ENCODE measurements at regions not wholly inside any gene's neighbourhood (a gene's known extent, or its start where the extent isn't known, plus 50 kb on each side); places are given as distances from the start of the nearest gene placed in this dataset.
"Not testable (repeated sequence)": the region's sequence is repeated elsewhere in the genome, so short reads cannot be mapped to it uniquely, and the experiment has no call there.

DNA sequence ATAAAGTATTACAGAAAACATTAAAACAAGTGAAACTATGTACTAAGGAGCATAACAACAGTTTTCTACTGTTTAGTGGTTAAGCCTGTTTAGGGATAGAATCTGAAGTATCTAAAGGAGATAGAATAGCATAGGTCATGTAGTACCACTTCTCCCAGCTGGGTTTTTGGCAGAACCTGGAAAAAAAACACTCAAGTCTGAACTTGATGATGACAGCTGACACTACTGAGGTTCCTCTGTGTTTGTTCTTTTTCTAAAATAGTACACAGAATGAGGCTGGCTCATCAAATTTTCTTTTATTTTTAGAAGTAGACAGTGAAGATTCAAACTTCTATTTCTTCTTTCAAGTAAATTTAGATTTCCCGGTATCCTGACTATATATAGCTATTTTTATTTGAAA, 203.8 kb upstream of the ACO1 start:
- DNase-seq, result no peak

- DNase-seq, result no peak
Observed at GRCh38 chr9:32200241-32200640, 184.2 kb upstream of the ACO1 start.

- no peak for DNase-seq
Observed at GRCh38 chr9:32200896-32201295, 183.5 kb upstream of the ACO1 start.

GRCh38 chr9:32209164-32209563, 175.3 kb upstream of the ACO1 start:
- not testable (repeated sequence) for DNase-seq

GRCh38 chr9:32218100-32218767, 166.2 kb upstream of the ACO1 start:
- no peak for DNase-seq

DNA sequence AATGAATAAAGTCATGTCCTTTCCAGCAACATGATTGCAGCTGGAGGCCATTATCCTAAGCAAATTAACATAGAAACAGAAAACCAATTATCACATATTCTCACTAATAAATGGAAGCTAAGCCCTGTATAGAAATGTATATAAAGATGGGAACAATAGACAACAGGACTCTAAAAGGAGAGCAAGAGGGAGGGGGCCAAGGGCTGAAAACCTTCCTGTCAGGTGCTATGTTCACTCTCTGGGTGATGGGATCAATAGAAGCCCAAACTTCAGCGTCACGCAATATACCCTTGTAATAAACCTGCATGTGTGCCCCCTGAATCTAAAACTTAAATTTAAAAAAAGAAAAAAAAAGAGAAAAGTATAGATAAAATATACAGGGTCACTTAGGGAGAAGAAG, 163.7 kb upstream of the ACO1 start:
- DNase-seq, result no peak

DNA sequence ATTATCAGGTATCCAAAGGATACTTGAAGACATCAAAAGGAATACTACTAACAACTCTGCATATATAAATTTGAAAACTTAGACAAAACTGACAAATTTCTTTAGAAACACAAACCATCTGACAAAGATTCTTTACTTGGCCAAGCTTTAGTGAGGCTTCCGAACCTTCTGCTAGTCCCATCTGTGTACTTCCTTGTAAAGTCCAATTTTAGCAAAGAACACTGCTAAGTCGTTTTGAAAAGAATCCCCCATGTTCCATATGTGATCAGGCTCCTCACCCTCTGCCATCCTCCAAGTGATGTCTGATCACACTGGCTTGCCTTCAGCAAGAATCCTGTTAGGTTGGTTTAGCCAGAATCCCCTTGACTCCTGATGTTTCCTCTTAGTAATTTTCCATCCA, 150.0 kb upstream of the ACO1 start:
- no peak for DNase-seq

DNA sequence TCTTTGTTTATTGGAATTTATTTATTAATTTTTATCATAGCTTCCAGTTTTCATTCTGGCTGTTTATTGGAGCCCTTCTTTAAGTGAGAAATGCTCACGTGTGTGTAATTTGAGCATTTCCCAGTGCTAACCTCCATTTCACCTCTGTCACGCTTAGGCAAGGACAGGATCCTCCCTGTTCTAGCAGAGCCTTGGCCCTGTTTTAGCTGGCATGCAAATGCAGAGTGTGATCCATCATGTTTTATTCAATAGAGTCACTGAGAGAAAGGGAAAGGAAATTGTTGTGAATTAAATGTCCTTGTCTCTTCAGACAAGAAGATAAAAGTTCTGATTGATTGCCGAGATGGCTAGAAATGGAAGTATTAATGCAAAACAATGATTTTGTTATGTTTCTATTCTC, 137.3 kb upstream of the ACO1 start:
- no peak for DNase-seq

- no peak for DNase-seq
Observed at GRCh38 chr9:32248189-32248712, 136.2 kb upstream of the ACO1 start.

GRCh38 chr9:32251539-32251938, 132.9 kb upstream of the ACO1 start:
- no peak for DNase-seq

DNA sequence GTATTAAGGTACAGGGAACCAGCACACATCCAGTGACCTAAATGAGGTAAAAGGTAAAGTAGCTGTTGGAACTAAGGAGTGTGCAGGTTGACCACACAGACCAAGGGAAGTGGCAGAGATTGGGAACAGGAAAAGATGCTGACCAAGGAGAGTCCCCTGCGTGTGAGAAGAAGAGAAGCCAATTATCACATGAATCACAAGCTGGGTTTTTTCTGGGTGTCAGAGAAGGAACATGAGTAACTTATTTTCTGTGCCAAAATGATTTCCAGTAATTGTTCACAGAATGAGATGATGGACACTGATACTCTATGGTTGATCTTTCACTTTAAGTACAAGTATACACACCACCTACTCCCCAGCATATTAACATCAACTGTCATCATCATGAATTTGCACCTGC, 130.7 kb upstream of the ACO1 start:
- no peak for DNase-seq

DNA sequence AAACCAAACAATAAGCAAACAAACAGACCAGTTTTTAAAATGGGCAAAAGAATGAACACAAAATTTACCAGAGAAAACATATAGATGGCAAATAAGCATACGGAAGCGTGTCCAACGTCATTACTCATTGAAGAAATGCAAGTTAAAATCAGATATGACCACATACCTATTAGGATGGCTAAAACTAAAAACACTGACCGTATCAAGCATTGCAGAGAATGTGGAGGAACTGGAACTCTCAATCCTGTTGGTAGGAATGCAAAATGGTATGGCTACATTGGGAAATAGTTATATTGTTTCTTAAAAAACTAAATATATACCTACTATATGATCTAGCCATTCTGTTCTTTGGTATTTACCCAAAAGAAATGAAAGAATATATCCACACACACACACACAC, 129.4 kb upstream of the ACO1 start:
- no peak for DNase-seq

GRCh38 chr9:32258482-32258881, 126.0 kb upstream of the ACO1 start:
- no peak for DNase-seq

DNA sequence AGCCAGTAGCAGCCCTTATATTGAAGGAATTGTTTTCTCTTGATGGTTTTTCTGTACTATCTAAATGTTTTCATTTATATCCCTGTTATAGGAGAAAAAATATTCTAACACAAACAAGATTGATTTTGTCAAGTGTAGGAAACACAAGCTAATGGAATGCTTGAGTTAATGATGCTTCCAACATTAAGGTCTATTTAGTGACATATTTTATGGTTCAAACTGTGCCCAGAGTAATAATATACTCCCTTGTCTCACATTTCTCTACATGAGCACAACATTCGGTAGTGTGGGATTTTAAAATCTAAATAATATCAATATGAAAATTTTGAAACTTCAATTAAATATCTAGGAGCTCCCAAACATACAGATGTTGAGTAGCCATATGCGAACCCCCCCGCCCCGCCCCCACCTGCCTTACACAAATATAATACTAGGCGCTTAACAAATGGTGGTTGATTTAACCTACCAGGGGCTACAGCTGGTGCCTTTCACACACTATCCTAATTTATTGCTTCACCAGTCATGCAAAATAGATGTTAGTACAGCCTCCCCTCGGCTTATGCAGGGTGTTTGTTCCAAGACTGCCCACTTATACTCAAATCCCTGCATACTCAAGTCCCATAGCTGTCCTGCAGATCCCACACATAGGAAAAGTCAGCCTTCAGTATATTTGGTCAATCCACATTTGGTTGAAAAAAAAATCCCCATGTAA, 124.1 kb upstream of the ACO1 start:
- DNase-seq, result no peak

- DNase-seq, result no peak
Observed at GRCh38 chr9:32264170-32264864, 120.1 kb upstream of the ACO1 start.

DNA sequence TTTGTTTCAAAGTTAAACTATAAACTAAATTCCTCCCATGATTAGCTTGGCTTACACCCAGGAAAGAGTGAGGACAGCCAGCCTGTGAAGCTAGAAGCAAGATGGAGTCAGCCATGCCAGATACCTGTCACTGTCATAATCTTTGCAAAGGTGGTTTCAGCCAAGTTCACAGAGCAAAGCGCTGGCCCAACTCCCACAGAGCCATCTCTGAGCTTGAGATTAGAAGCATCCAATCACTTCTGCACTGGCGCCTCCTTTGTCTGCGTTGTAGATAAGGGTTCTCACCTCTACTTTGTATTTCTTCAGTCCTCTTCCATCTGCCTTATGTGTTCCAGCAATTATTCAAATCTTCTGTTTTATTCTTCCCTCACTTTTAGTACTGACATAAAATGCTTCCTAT, 119.4 kb upstream of the ACO1 start:
- DNase-seq, result no peak

GRCh38 chr9:32278991-32279390, 105.5 kb upstream of the ACO1 start:
- no peak for DNase-seq

GRCh38 chr9:32289756-32290155, 94.7 kb upstream of the ACO1 start:
- DNase-seq, result no peak

DNA sequence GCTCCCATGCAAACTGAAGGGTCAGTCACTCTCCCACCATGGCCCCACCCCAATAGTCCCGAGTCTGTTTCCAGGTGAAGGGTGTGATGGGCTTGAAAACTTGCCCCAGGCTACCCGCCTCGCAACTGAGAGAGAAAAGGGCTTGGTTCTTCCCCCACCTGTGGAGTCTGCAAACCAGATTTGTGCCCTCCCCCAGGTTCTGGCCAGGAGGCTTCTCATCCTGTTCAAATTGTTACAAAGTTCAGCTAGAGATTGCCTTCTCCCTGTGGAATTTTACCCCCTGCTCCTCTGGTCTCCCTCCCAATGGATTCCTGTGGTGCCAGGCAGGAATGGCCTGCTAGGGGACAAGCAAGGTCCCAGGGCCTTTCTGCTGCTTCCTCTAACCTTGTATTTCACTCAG, 93.1 kb upstream of the ACO1 start:
- DNase-seq, result no peak

GRCh38 chr9:32292611-32293010, 91.8 kb upstream of the ACO1 start:
- no peak for DNase-seq

GRCh38 chr9:32293091-32293490, 91.4 kb upstream of the ACO1 start:
- DNase-seq, result no peak

DNA sequence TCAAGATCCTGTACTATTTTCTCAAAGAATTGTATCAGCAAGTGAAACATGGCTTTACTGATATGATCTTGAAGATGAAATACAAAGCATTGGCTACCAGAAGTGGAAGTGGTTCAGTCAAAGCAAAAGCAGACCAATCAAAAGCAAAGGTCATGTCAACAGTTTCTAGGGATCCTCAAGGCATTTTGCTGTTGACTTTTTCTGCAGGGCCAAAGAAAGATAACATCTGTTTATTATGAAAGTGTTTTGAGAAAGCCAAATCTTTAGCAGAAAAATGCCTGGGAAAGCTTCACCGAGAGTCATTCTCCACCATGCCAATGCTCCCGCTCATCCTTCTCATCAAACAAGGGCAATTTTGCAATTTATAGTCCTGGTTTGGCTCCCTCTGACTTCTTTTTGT, 90.3 kb upstream of the ACO1 start:
- DNase-seq, result no peak

DNA sequence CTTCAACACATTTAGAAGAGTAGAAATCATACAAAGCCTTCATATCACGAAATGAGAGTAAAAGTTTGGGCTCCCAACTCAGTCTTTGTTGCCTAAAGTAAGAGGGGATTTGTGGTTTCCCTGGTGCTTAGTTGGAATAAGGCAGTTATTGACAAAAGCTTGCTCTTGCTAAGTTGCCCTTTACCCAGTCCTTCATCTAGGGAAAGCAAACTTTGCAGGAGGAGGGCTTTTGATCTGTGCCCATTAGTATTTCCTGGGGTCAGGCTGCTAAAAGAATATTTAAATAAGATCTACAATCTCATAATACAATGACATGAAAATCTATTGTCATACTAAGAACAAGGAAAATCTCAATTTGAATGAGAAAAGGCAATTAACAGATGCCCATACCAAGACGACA, 84.1 kb upstream of the ACO1 start:
- no peak for DNase-seq

- DNase-seq, result no peak
Observed at GRCh38 chr9:32304495-32304894, 79.9 kb upstream of the ACO1 start.

All from CD4-positive, alpha-beta T cell treated with Interferon gamma for 1 hour (primary cell).